HCT116 (cell line): ENCODE measurements at regions not wholly inside any gene's neighbourhood (a gene's known extent, or its start where the extent isn't known, plus 50 kb on each side); places are given as distances from the start of the nearest gene placed in this dataset.

Source experiments
- ATF3 ChIP-seq: IDR thresholded peaks from 2 replicates; pipeline ENCODE4 v1.6.1; 2012
- CTCF ChIP-seq, 3 experiments: fragments of 200-600 bp in 1 of 3; sonication (generic) in 1 of 3; IDR thresholded peaks in 2 of 3; conservative IDR thresholded peaks in 1 of 3; 2 replicates each; pipeline ENCODE4 v1.5.1; 2012 to 2017; ENCODE audit warnings: low read depth in 2 of 3, low read length in 2 of 3, antibody characterized with exemption in 1 of 3, borderline replicate concordance in 1 of 3, control low read depth in 1 of 3, mild to moderate bottlenecking in 1 of 3, mixed read lengths in 1 of 3, mixed run types in 1 of 3, moderate library complexity in 1 of 3; ENCODE audit not compliant: insufficient read depth in 1 of 3
- EZH2 ChIP-seq: fragments of 200-600 bp; sonication (generic); IDR thresholded peaks from 2 replicates; pipeline ENCODE4 v1.6.1; 2017; ENCODE audit warnings: antibody characterized with exemption, mixed run types
- JUND ChIP-seq: IDR thresholded peaks from 2 replicates; pipeline ENCODE4 v1.6.1; 2012
- POLR2AphosphoS5 ChIP-seq: IDR thresholded peaks from 2 replicates; pipeline ENCODE4 v1.6.1; 2011; ENCODE audit warnings: mild to moderate bottlenecking, low read depth, low read length, moderate library complexity
- REST ChIP-seq: IDR thresholded peaks from 2 replicates; pipeline ENCODE4 v1.6.1; 2012; ENCODE audit warnings: low read depth
- SP1 ChIP-seq: IDR thresholded peaks from 2 replicates; pipeline ENCODE4 v1.6.1; 2012; ENCODE audit warnings: low read depth
- YY1 ChIP-seq: IDR thresholded peaks from 2 replicates; pipeline ENCODE4 v1.6.1; 2011; ENCODE audit warnings: low read length, low read depth, moderate library complexity, mild to moderate bottlenecking; ENCODE audit not compliant: insufficient replicate concordance; ENCODE audit errors: extremely low read depth
- ZNF274 ChIP-seq: fragments of 200-500 bp; sonication (Bioruptor generic); IDR thresholded peaks from 2 replicates; pipeline ENCODE4 v1.6.1; 2014; ENCODE audit warnings: mild to moderate bottlenecking, low read depth, low read length, inconsistent platforms

- TF ChIP-seq POLR2AphosphoS5 (no peak), ZNF274 (no peak), JUND (no peak), CTCF (IDR thresholded peaks at IDR 0.05 in 2 of 3, conservative IDR thresholded peaks at IDR 0.05 in 1 of 3; ENCODE audit: borderline replicate concordance in 1 of 3, insufficient read depth in 1 of 3, low read depth in 2 of 3, low read length in 2 of 3) (no peak), YY1 (no peak), EZH2 (no peak), SP1 (no peak), REST (no peak), ATF3 (no peak)
These were observed 326.3 kb upstream of the PDZRN3 start for GRCh38 chr3:73950865-73951558.
